Endothelial cell of umbilical vein (primary cell): ENCODE measurements at regions not wholly inside any gene's neighbourhood (a gene's known extent, or its start where the extent isn't known, plus 50 kb on each side); places are given as distances from the start of the nearest gene placed in this dataset.

ENCODE experiments used
- BruUV-seq: library from RNA; stranded (reverse); fragments of 400-500 nt; replicated peaks from 2 replicates; lab custom pipeline; 2021; lab: Mats Ljungman, UMichigan
- CTCF ChIA-PET: fragments of 300-600, 350-600 bp; sonication (Branson Sonifier 250); formaldehyde crosslinking; loops from one replicate; lab custom pipeline; 2021; ENCODE audit warnings: antibody characterized with exemption, inconsistent platforms; lab: Charles Lee
- POLR2A ChIA-PET: fragments of 300-600, 350-600 bp; sonication (Branson Sonifier 250); formaldehyde crosslinking; loops from one replicate; lab custom pipeline; 2021; ENCODE audit warnings: antibody characterized with exemption, inconsistent platforms; lab: Charles Lee
- DNase-seq: peaks from one replicate; pipeline ENCODE4 v3.0.0-alpha.2; 2011; ENCODE audit warnings: low read depth, low spot score
- FAIRE-seq: peaks from 2 replicates; lab custom pipeline; 2011; peaks lifted over from hg19 to GRCh38; lab: Jason Lieb, UNC
- H2AFZ ChIP-seq: 2 replicates; pipeline ENCODE4 v1.6.0; 2012; ENCODE audit warnings: low read depth, low read length, control low read depth, inconsistent platforms
- H3K27ac ChIP-seq: 2 replicates; pipeline ENCODE4 v1.5.1; 2011; ENCODE audit warnings: low read depth, mild to moderate bottlenecking, control low read depth, low read length, moderate library complexity; ENCODE audit not compliant: insufficient read depth
- H3K27me3 ChIP-seq, 2 experiments: 2 replicates each; pipeline versions ENCODE4 v1.6.0 to v1.6.1; 2011; ENCODE audit warnings: low read length in 2 of 2, mixed read lengths in 1 of 2; ENCODE audit not compliant: control insufficient read depth in 2 of 2, insufficient read depth in 2 of 2
- H3K36me3 ChIP-seq, 2 experiments: 2 replicates in 1 of 2; 3 replicates in 1 of 2; pipeline ENCODE4 v1.5.1; 2011; ENCODE audit warnings: low read length in 2 of 2, mild to moderate bottlenecking in 1 of 2, moderate library complexity in 1 of 2; ENCODE audit not compliant: control insufficient read depth in 2 of 2, insufficient read depth in 2 of 2; ENCODE audit errors: extremely low read depth in 1 of 2
- H3K4me1 ChIP-seq: 3 replicates; pipeline ENCODE4 v1.5.1; 2011; ENCODE audit warnings: mild to moderate bottlenecking, low read length; ENCODE audit not compliant: control insufficient read depth, insufficient read depth; ENCODE audit errors: extremely low read depth
- H3K4me2 ChIP-seq: 2 replicates; pipeline ENCODE4 v1.6.1; 2011; ENCODE audit warnings: low read length, control low read depth, mixed read lengths; ENCODE audit not compliant: insufficient read depth
- H3K4me3 ChIP-seq, 3 experiments: fragments of 200-600 bp in 1 of 3; sonication (generic), shearing (Covaris generic) in 1 of 3; replicated peaks in 1 of 3; 2 replicates each; pipeline ENCODE4 v1.5.1; 2011 to 2016; ENCODE audit warnings: control low read depth in 3 of 3, low read length in 3 of 3, mild to moderate bottlenecking in 2 of 3, inconsistent platforms in 1 of 3, low read depth in 1 of 3, moderate library complexity in 1 of 3; ENCODE audit not compliant: insufficient read depth in 1 of 3
- H3K79me2 ChIP-seq: 2 replicates; pipeline ENCODE4 v1.6.0; 2012; ENCODE audit warnings: low read length, inconsistent platforms; ENCODE audit not compliant: control insufficient read depth, insufficient read depth
- H3K9ac ChIP-seq: replicated peaks from 2 replicates; pipeline ENCODE3; 2011; ENCODE audit warnings: low read length, control low read depth; ENCODE audit not compliant: insufficient read depth; ENCODE audit errors: extremely low read depth
- H3K9me1 ChIP-seq: replicated peaks from 3 replicates; pipeline ENCODE4 v1.6.0; 2011; ENCODE audit warnings: mild to moderate bottlenecking, low read length; ENCODE audit not compliant: control insufficient read depth, insufficient read depth; ENCODE audit errors: extremely low read depth
- H3K9me3 ChIP-seq: replicated peaks from 2 replicates; pipeline ENCODE4 v1.5.1; 2012; ENCODE audit warnings: low read length, inconsistent platforms; ENCODE audit not compliant: control insufficient read depth, insufficient read depth
- H4K20me1 ChIP-seq: replicated peaks from 2 replicates; pipeline ENCODE3; 2011; ENCODE audit warnings: mild to moderate bottlenecking, low read length; ENCODE audit not compliant: control insufficient read depth, insufficient read depth; ENCODE audit errors: extremely low read depth
- CTCF ChIP-seq, 2 donors: IDR thresholded peaks; 1 replicate in 1 of 2; 2 replicates in 1 of 2; pipeline ENCODE4 v1.5.1; 2011; ENCODE audit warnings: low read length in 2 of 2, mild to moderate bottlenecking in 2 of 2, moderate library complexity in 2 of 2, control low read depth in 1 of 2, inconsistent platforms in 1 of 2, low read depth in 1 of 2; ENCODE audit not compliant: insufficient read depth in 1 of 2; ENCODE audit errors: extremely low read depth in 1 of 2
- EZH2 ChIP-seq: IDR thresholded peaks from 2 replicates; pipeline ENCODE4 v1.6.1; 2012; ENCODE audit warnings: borderline replicate concordance, low read depth, mild to moderate bottlenecking, moderate library complexity, low read length, inconsistent platforms; ENCODE audit not compliant: severe bottlenecking
- FOS ChIP-seq: IDR thresholded peaks from 2 replicates; pipeline ENCODE4 v1.6.1; 2011; ENCODE audit warnings: mild to moderate bottlenecking, low read length, moderate library complexity, borderline replicate concordance; ENCODE audit not compliant: insufficient read depth
- GATA2 ChIP-seq: IDR thresholded peaks from 2 replicates; pipeline ENCODE4 v1.7.0; 2011; ENCODE audit warnings: low read depth, mild to moderate bottlenecking, moderate library complexity, mixed read lengths, low read length; ENCODE audit not compliant: insufficient read length, insufficient read depth
- JUN ChIP-seq: IDR thresholded peaks from 2 replicates; pipeline ENCODE4 v1.6.1; 2011; ENCODE audit warnings: borderline replicate concordance, low read depth; ENCODE audit not compliant: insufficient read length, insufficient read depth
- MYC ChIP-seq: IDR thresholded peaks from one replicate; pipeline ENCODE4 v1.6.1; 2011; ENCODE audit warnings: mild to moderate bottlenecking, low read depth, low read length
- POLR2A ChIP-seq: IDR thresholded peaks from 2 replicates; pipeline ENCODE4 v1.6.1; 2012; ENCODE audit warnings: low read depth, mild to moderate bottlenecking, control low read depth, low read length
- POLR2AphosphoS5 ChIP-seq: IDR thresholded peaks from 2 replicates; pipeline ENCODE4 v1.6.1; 2012; ENCODE audit warnings: low read depth, mild to moderate bottlenecking, control low read depth, low read length, moderate library complexity; ENCODE audit not compliant: insufficient read depth
- dilution Hi-C: fragments of 300-500 bp; cut with MboI; formaldehyde crosslinking; loops from one replicate; pipeline ENCODE4 v1.15.0; 2019; ENCODE audit warnings: low sequenced_read_pairs; ENCODE audit not compliant: extremely low pct_ligation_motif_present
- intact Hi-C: fragments of 100-400 bp; cut with micrococcal nuclease; formaldehyde crosslinking; loops from one replicate; pipeline ENCODE4 v1.10.0; 2022
- TF ChIP-seq, protein P1 (sequence below): IDR thresholded peaks from 2 replicates; pipeline ENCODE4 v1.6.1; 2011; ENCODE audit not compliant: insufficient read depth, insufficient read length

DNA sequence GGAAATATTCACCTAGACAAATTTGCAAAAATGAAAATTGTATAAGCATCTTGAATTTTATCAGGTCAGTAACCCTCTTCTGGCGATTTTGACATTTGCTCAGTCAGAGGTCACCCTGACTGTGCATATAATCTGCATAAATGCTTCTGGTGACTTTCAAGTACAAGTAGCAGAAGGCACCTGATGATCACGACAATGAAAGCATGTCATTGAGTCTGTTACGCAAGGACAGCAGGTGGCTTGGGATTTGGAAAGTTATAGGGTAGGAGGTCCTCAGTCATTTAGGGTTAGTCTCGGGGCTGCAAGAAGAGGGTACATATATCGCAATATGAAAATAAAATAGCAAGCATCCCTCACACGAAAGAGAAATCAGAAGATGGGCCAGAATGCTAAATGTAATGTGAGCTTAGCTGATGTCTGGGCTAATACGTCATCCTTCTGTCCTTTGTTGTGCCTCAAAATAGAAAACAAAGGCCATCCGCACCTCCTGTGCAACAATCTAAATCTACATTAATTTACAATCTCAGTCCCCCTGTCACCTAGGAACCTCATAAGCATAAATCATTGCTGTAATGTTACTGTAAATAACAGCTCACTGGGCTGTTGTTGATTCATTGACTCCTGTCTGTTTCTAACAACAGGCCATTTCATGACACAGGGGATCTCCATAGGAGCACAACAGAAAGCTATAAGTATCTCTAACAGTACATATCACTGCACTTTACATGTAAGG lies 155.2 kb upstream of the RSPO3 start:
- Histone ChIP-seq H4K20me1 (no peaks in the 10 kb centered on the region), H3K27me3 (no peaks in the 10 kb centered on the region), H3K9ac (no peak overlapping the region), H3K4me1 (no peaks in the 10 kb centered on the region), H3K4me2 (no peak overlapping the region), H2AFZ (peak overlapping the region; percentile 6), H3K36me3 (no peaks in the 10 kb centered on the region), H3K9me3 (no peaks in the 10 kb centered on the region), H3K9me1 (no peaks in the 10 kb centered on the region), H3K4me3 (no peak overlapping the region), H3K27ac (no peak overlapping the region), H3K79me2 (no peaks in the 10 kb centered on the region)
- dilution Hi-C loops: no loop called here
- DNase-seq (no peak), FAIRE-seq (no peak)
- intact Hi-C loops: no loop called here
- CTCF ChIA-PET: interaction anchor here (1.2 kb wide), 1 partner anchor 159 kb away, joined by 3 read pairs; no protein-coding TSS in a partner anchor
- TF ChIP-seq POLR2A (no peak), JUN (no peak), EZH2 (no peak), FOS (no peak), POLR2AphosphoS5 (no peak), CTCF (IDR thresholded peaks at IDR 0.05; ENCODE audit: extremely low read depth in 1 of 2, insufficient read depth in 1 of 2, low read depth in 1 of 2, low read length in 2 of 2) (no peak), GATA2 (no peak), MYC (no peak)
- TF ChIP-seq, protein P1, sequence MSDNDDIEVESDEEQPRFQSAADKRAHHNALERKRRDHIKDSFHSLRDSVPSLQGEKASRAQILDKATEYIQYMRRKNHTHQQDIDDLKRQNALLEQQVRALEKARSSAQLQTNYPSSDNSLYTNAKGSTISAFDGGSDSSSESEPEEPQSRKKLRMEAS: no peak
- BruUV-seq: no TSS peak
- POLR2A ChIA-PET: no interaction called here
